ENCODE measurements at regions not wholly inside any gene's neighbourhood (a gene's known extent, or its start where the extent isn't known, plus 50 kb on each side); places are given as distances from the start of the nearest gene placed in this dataset.

DNA sequence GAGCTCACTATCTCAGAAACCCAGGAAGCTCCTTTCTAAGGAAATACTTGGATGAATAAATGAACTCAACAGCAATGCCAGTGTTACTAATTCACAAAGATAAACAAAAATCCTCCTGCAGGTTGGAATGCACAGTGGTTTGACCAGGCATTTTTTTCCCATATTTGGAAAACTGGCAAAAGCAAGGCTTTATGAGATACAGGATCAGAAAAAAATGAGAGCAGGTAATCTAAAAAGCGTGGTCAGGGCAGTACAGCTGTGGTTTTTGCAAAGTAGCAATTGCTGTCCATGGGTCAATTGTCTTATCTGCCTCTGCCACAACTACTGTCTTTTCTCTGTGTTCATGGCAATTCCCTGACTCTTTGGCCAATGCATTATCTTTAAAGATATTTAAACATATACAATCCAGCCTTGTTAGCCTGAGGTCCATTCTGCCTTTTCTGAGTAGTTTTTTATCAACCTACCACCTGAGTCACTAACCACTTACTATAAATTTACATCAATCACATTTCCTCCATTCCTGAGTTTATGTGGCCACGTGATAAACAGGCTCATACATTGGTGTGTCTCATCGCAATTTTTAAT, 564.5 kb upstream of the IGFBP3 start:
- no peak for TF ChIP-seq POLR2A (IDR thresholded peaks at IDR 0.05)
- TF ChIP-seq, protein P1, sequence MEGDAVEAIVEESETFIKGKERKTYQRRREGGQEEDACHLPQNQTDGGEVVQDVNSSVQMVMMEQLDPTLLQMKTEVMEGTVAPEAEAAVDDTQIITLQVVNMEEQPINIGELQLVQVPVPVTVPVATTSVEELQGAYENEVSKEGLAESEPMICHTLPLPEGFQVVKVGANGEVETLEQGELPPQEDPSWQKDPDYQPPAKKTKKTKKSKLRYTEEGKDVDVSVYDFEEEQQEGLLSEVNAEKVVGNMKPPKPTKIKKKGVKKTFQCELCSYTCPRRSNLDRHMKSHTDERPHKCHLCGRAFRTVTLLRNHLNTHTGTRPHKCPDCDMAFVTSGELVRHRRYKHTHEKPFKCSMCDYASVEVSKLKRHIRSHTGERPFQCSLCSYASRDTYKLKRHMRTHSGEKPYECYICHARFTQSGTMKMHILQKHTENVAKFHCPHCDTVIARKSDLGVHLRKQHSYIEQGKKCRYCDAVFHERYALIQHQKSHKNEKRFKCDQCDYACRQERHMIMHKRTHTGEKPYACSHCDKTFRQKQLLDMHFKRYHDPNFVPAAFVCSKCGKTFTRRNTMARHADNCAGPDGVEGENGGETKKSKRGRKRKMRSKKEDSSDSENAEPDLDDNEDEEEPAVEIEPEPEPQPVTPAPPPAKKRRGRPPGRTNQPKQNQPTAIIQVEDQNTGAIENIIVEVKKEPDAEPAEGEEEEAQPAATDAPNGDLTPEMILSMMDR (IDR thresholded peaks at IDR 0.05): no peak
